NCI-H1436 (cell line): ENCODE measurements at regions not wholly inside any gene's neighbourhood (a gene's known extent, or its start where the extent isn't known, plus 50 kb on each side); places are given as distances from the start of the nearest gene placed in this dataset.
"Not testable (repeated sequence)": the region's sequence is repeated elsewhere in the genome, so short reads cannot be mapped to it uniquely, and the experiment has no call there.

Experiments
- DNase-seq: peaks from one replicate; lab custom pipeline; 2025; lab: John Stamatoyannopoulos, UW

DNA sequence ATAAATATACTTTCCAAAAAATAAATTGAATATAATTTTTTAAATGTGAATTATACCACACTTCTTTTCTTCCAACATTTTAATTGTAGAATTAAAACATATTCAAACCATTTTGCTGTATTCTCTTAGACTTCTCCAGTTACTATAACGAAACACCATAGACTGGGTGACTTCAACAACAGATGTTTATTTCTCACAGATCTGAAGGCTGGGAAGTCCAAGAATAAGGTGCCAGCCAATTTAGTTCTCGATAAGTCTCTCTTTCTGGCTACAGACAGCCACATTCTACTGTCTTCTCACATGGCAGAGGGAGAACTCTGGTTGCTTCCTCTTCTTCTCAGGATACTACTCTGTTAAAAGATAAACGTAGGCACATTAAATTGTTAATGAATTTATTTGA lies 155.8 kb upstream of the UGT8 start:
- DNase-seq = no peak

DNA sequence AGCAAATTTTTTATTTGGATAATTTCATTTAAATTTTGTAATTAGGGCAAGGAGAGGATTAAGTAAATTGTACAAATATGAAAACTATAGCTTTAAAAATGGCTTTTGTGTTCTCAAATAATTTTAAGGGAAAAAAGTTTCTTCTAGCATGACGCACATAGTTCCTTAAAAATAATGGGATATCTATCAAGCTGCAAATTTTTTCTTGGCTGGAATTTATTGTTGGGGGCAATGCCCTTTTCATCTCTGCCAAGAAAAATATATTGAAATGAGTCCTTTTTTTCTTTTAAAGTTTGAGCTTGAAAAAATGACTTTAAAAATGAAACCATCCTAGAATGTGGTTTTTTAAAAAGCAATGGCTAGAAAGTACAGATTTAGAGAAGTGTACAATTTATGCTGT lies 154.4 kb upstream of the UGT8 start:
- DNase-seq = no peak

DNA sequence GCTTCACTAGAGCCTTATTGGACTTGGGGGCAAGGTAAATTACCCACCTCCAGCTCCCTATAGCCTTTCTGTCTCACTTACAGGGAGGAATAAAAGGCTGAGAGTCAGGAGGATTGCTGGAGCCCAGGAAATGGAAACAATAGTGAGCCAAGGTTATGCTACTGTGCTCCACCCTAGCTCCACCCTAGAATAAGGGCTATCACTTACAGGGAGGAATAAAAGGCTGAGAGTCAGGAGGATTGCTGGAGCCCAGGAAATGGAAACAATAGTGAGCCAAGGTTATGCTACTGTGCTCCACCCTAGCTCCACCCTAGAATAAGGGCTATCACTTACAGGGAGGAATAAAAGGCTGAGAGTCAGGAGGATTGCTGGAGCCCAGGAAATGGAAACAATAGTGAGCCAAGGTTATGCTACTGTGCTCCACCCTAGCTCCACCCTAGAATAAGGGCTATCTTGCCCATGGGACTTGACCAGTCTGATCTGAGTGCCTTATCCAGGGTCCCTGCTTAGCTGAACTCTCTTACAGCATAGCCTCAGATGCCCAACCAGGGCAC lies 150.6 kb upstream of the UGT8 start:
- not testable (repeated sequence) for DNase-seq

DNA sequence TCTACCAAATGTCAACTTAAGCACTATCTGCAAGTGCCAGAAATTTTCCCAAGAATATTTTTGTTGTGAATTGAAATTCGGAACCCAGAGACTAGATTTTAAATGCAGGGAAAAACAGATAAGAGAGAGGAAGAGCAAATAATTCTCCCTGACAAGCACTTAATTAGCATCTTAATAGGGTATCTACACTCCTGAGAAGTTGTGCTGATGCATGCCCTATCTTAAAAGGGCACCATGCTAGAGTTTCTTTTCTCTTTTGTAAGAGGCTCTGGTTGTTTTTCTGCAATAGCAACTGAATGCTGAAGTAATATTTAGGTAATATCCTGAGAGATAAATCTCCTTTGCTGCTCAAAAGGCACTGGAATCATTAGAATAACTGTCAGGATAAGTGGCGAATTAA lies 139.9 kb upstream of the UGT8 start:
- DNase-seq = no peak

DNA sequence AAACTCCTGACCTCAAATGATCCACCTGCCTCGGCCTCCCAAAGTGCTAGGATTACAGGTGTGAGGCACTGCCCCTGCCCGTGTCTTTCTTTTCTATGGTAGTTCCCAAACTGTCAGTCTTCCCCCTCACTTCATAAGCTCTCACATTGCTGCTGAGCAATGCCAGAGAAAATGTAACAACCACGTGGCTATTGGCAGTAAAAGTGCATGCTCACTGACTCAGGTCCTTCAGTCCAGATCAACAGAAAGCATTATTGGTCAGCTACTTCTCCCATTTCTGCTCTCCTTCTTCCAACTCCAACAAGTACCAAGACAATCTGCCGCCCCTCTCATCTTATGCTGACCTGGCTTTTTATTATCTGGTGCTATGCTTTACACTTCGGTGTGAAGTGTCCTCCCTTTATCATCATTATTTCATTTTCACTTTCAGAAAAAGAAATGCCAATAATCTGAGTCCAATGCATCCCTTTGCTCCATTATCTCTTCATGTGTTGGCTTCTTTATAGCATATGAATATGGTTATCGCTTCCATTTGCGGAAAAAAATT lies 133.8 kb upstream of the UGT8 start:
- no peak for DNase-seq

DNA sequence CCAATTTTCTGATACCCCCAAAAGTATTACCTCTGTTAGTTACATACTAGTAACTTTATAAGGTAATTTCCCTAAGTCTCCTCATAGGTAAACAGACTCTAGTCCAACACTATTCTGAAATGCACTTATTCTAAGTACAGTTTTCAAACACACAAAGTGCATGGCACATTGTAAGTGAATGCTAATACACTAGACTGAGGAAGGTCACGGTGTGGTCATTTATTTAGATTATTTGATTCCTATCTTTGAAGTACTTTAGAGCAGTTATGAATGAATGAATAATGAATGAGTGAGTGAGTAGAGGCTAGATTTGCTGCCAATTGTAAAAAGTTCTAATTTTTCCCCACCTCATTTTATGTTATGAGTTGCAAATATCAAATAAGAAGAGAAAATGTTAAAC lies 132.8 kb upstream of the UGT8 start:
- no peak for DNase-seq

DNA sequence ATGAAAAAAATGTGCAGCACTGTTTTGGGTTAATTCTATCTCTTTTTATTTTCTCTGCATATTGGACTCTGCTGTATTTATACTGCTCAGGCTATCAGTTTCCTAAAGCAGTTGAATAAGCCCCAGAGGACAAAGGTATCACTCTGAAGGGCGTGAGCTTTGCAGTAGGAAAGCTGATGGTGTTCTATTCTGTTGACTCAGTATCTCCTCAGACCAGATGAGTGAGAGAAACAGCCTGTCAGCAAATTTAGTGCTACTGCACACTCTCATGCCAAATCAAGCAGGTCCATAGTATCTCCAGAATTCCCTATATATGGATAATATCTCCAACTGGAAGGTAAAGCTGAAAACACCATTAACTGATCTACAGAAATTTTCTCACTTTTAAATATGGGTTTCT lies 132.3 kb upstream of the UGT8 start:
- DNase-seq = no peak

DNA sequence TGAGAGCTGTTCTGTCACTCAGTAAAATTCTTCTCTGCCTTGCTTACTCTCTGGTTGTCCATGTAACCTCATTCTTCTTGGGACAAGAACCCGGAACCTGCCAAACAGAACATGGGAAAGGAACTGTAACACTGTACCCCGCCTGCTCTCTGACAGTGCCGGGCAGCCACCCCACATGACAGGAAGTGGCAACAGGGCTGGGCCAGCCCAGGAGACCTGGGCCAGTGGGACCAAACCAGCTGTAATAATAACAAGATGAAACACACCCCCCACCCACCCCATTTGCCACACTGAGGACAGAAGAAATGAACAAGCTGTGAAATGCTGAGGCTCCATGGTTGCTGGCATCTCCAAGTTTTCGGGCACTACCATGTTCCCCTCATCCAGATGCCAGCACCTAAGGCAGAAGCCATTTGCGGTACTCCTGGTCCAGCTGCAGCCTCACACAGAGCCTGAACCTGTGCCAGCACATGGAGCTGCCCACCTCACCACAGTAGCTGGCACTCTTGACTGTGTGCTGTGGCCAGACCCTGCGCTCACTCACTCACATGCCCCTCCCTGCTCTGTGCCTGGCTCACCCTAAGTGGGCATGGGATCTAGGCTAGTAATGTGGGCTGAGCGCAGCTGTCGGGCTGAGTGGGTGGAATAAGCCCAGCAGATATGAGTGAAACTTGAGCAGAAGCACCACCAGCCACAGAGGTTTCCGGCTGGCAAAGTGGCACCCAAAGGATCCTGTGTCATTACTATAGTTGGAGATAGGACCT lies 126.2 kb upstream of the UGT8 start:
- no peak for DNase-seq

DNA sequence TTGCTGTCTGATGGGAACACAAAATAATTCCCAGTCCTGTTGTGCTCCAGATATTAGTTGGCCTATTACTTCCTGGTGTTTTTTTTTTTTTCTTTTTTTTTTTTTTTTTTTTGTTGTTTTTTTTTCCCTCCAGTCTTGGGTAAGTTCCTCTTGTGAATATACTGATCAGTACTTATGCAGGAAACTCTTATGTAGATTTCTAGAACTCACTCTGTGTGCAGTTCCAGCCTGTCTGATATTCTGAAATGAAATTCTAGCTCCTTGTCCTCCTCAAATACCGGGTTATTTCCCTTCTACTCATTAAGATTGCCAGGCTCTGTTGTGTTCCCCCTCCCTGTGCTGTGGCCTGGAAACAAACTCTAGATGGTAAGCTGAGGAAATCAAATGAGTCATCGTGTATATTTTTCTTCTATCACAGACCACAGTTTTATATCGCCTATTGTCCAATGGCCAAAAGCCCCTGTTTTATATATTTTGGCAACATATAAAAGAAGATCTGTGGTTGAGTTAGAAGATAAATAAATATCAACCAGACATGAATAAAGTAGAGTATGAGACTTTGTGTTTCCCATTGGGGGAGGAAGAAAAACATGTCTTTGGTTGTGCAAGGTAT lies 124.3 kb upstream of the UGT8 start:
- no peak for DNase-seq

DNA sequence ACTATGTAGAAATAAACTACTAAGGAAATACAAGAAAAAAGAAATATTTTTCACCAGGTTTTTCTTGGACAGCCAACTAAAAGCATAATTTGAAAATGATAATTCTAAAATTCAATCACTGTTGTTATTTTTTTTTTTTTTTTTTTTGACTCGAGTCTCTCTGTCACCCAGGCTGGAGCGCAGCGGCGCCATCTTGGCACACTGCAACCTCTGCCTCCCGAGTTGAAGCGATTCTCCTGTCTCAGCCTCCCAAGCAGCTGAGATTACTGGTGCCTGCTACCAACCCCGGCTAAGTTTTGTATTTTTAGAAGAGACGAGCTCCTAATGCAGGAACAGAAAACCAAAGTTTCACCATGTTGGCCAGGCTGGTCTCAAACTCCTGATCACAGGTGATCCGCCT lies 122.3 kb upstream of the UGT8 start:
- no peak for DNase-seq

DNA sequence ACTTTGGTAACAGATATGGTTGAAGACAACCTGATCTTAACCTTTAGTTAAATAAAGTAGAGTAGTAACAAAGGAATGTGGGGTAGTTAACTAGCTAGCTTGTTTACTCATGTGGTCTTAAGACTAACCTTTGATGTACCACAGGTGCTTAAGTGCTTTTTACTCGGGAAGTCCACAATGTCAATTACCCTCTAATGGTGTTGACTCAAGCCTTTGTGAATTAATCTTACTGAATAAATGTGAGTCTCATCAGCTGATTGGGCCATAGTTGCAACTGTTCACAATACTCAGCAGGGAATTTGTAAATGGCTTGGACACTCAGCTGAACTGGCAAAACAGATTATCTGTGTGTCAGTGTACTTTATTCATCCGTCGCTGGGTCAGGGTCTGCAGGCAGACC lies 119.0 kb upstream of the UGT8 start:
- DNase-seq = no peak

DNA sequence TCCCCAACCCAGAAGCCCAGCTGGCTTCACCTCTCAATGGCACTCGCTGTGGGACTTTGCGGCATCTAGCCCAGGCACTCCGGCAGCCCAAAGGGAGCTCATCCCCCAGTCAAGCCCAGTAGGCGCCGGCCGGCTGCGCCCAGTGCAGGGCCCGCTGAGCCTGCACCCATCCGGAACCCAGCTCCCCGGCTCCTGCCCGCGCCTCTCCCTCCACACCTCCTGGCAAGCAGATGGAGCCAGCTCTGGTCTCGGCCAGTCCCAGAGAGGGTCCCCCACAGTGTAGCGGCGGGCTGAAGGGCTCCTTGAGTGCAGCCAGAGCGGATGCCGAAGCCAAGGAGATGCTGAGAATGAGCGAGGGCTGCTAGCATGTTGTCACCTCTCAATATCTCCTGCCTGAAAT lies 116.8 kb upstream of the UGT8 start:
- no peak for DNase-seq

DNA sequence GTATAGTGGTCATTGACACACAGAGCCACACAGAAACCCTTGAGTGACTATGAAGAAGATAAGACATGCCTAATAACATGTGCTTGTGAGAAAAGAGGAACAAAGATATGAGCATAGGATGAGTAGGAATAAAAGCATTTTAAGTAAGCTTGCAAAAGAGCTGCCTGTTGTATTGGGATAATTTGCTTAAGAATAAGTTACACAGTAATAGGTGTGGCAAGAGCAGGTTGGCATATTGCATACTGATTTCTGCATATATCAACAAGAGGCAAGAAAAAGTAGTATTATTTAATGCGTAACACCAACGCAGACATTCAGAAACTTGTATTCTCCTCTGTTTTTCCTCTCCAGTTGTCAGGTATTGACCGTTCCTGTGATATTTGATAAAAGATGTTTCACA lies 111.5 kb upstream of the UGT8 start:
- DNase-seq = no peak

DNA sequence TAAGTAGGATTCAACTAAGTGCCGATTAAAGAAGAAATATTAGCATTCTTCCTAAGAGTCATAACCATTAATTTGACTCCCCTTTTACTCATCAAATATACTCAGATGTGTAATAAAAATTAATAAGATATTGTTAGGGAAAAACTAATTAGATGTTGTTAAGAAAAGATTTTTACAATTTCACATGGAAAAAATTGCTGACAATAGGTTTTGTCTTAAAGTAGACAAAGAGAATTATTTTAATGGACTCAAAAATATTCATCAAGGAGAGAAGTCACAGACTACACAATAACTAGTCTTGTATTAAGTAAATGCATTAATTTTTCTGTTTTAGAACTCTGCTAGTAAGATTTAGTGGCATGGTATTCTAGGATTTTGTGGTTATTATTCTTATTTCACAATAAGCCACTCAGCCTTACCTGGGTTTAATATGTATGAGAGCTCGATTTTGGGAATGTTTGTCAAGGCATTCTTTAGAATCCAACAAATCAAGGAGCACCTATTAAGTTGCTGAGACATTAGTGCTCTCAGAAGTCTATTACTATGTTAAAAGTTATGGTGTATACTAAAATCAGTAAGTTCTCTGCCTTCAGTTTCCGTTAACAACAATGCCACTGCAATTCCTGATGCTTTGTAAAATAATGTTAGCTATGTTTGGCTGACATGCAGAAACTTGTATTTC lies 110.2 kb upstream of the UGT8 start:
- no peak for DNase-seq

DNA sequence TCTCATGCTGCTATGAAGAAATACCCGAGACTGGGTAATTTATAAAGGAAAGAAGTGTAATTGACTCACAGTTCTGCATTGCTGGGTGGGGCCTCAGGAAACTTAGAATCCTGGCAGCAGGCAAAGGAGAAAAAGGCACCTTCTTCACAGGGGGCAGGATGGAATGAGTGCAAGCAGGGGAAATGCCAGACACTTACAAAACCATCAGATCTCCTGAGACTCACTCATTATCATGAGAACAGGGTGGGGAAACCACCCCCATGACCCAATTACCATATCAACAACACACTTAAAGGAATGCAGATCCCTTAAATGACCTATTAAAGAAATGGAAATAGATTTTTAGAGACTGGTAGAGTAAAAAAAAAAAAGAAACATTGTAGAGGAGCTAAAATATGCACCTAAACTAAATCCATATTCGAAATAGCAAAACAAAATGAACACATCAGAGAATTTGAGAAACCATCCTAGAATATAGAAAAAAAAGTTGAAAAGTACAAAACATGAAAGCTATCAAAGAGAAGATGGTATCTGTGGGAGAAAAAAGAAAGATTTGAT lies 104.3 kb upstream of the UGT8 start:
- no peak for DNase-seq

DNA sequence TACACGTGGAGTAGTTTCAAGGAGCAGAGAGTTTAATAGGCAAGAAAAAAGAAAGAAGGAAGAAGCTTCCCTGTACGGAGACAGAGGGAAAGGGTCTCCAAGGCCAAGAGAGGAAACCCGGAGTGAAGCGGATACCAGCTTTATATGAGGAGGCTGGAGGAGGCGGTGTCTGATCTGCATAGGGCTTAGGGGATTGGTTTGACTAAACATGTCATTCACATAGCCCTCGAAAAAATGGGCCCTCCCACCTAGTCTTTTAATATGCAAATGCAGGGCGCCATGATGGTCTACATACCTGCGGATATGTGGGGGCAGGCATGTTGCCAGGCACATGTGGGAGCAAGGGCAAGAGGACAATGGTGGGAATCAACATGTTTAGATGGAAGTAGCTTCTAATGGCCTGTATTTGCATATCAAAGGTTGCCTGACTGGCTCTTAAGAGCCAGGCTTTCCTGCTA lies 103.1 kb upstream of the UGT8 start:
- DNase-seq = no peak

DNA sequence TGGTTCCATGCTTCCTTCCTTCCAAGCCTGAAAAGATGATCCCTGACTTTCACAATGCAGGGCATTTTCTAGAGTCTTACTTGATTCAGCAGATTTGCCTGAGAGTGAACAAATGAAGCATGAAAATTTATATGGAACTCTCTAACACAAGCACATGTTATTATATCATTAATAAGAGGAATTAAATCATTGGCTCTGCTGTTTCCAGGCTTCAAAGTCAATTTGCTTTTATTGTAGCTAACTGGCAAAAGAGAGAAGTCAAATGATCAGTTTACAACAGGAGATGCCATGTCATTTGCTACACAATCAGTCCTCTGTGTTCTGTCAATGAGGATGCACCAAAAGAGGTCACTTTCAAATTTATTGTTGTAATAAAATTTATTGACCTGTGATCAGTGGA lies 101.5 kb upstream of the UGT8 start:
- DNase-seq = no peak

DNA sequence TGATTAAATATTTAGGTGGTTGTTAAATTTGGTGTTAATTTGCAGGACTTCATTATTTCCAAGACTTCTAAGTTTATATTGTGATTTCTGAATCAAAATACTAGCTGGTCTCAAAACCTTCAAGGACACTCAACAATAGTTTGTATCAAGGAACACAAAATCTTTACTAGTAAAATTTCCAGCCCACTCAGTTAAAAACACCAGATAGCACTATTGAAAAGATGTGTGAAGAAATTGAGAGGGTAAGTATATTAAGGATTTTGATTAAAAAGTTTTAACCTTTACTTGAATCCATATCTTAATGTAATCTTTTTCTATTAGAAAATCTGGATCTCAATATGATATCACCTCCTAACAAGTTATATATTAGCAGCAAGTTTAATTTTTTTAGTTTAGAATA lies 89.3 kb upstream of the UGT8 start:
- no peak for DNase-seq

DNA sequence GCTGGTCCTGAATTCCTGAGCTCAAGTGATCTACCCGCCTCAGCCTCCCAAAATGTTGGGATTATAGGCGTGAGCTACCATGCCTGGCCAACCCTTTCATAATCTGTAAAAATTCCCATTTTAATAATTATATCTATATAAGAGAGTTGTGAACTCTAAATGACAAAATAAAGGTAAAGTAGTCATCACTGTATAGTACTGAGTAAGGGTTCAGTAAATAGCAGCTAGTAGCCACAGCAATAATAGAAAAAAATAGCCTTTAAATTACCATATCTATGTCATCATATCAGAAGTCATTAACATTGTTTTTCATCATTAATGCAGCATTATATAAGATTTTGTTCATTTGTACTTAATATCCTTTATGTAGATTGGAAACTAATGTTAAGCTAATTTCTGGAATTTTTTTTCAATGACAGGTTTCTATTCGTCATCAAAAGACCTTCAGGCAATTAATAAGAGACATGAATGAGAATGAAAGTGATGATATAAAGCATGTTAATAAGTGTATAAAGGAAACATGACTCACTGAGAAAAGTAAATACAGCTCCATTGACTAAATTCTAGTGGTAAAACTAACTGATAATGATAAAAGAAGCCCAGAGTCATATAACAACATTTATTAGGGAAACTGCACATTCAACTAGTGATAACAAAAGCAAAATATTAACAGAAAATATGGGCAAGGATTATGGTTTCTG lies 85.9 kb upstream of the UGT8 start:
- no peak for DNase-seq

DNA sequence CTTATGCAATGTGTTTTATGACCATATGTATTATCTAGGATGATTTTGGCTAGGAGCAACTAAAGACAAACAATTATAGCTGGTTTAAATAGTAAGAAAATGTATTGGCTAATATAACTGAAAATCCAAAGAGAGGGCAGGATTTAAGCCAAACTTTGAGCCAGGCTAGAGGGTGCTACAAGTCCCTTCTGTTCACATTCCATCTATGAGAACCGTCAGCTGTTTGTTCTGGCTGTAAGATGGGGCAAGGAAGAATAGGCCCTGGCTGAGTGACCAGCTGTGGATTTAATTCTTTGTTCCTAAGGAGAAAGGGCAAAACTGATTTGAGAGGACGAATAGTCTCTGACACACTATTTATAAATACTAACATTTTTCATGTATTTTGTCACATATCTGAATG lies 79.2 kb upstream of the UGT8 start:
- DNase-seq = no peak

DNA sequence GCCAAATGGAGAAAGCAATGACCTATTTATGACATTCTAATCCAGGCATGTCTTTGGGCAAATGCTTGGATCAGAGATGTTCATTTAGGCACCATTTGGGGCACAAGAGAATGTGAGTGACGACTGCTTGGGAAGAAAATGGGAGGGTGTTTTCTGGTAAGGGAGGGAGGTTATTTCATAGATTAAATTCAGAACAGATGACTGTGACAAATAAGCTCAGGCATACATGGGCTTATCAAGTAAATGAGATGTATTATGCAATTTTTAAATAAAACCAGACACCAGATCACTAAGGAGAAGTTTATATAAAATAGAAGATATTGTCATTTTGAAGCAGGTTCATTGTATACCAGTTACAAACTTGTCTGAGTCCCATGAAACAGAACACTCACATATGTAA lies 71.4 kb upstream of the UGT8 start:
- no peak for DNase-seq

DNA sequence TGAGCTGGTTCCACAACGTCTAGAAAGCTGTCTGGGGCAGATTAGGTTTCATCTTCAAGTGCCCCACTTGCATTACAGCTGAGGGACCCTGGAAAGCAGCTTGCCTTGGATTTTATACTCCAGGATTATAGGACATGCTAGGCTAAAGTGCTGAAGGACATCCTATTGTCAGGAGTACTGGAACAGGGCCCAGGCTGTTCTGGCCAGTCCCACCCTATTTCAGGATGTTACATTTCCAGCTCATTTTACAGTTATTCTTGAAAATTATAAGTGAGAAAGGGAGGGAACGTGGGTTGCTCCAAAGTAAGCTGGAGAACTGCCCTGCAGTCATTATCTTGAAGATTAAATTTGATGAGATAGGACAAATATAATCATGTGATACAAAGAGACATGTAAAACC lies 71.0 kb upstream of the UGT8 start:
- no peak for DNase-seq
